ENCODE measurements at regions not wholly inside any gene's neighbourhood (a gene's known extent, or its start where the extent isn't known, plus 50 kb on each side); places are given as distances from the start of the nearest gene placed in this dataset.

DNA sequence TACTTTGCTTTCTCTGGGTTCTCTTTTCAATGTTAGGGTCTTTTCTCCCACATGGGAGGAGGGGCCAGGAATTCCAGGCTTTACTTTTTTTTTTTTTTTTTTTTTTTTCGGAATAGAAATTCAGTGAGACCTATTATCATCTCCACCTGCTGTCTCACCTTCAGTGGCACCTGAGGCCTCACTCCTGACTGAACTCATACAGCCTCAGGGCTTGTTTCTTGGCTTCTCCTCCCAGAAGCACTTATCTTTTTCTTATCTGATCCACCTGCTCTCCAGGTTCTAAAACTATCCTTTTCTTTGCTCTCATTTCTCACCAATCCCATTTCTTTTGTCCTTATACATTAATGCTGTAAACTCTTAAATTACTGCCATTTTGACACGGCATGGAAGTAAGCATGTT is 117.3 kb upstream of the PPP3CA start:
- TF ChIP-seq TAF1 (IDR thresholded peaks at IDR 0.05; ENCODE audit: borderline replicate concordance, low read depth, low read length) (no peak), POLR2A (IDR thresholded peaks at IDR 0.05; ENCODE audit: low read depth, low read length) (no peak), POLR2AphosphoS5 (IDR thresholded peaks at IDR 0.05; ENCODE audit: low read depth, low read length) (no peak)

All from GM12892 (cell line).